ENCODE measurements at regions not wholly inside any gene's neighbourhood (a gene's known extent, or its start where the extent isn't known, plus 50 kb on each side); places are given as distances from the start of the nearest gene placed in this dataset.
A peak's percentile ranks its signal among the peaks of the same experiment; 100 is the strongest.
"Not testable (repeated sequence)": the region's sequence is repeated elsewhere in the genome, so short reads cannot be mapped to it uniquely, and the experiment has no call there.

DNA sequence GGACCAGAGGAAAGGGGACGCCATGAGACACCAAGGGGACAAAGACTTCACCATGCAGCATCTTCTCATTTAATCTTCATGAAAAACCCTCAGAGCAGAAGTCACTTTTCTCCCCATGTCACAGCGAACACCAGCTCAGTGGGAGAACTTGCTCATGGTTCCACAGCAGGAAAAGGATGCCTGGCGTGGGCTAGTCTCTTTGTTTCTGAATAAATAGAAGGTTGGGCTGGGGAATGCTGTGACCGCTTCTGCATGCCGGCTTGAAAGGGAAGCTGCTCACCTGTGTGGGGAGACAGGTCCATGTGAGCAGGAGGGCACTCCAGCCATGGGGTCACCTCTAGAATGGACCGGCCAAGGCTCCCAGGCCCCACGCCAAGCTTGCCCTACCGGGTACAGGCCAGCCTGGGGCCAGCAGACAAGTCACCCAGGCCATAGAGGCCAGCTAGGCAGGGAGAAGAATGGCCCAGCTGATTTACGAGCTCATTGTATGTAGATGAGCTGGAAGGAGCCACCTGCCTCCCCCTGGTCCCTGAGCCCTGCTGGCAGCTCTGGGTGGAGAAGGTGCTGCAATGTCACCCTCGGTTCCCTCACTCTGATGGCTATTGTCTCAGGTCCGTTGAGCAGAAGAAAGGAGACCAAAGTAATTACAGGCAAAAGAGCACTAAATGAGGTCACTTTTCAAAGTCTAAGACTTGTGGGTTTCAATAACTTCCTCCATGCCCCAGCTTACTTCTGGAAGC is 82.0 kb upstream of the PDZD8 start:
- no peak for DNase-seq

DNA sequence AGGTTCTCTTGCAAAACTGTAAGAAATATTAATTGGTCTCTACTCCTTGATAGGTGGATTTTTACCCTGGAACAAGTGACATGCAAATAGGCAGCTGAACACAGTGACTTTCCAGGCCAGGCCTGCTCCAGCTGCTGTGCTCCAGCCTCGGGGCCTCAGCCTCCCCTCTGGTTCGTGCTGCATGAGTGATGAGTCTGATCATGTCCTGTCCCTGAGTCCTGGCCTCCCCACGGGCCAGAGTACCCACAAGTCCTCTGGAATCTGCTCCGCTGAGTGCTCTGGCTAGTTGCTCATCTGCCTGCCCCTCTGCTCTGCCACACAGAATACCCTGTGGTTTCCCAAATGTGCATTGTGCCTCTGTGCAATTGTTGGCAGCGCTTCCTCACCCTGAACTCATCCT is 80.1 kb upstream of the PDZD8 start:
- no peak for DNase-seq

DNA sequence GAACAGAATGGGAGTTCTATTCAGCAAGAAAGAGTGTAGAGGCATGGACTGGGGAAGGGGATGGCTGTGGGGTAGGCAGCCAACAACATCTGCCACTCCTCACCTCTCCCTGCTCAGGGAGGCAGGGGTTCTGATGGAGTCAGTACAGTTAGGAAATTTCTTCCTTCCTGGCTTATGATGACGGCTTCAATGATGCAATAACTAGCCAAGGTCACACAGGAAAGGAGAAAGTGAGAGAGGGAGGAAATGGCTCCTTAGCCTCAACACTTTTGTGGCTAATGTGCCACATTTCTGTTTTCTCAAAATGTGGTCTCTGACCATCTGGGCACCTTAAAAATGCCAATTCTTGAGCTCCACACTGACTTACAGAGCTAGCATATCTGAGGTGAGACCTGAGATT is 79.3 kb upstream of the PDZD8 start:
- peak; percentile 9 for DNase-seq

DNA sequence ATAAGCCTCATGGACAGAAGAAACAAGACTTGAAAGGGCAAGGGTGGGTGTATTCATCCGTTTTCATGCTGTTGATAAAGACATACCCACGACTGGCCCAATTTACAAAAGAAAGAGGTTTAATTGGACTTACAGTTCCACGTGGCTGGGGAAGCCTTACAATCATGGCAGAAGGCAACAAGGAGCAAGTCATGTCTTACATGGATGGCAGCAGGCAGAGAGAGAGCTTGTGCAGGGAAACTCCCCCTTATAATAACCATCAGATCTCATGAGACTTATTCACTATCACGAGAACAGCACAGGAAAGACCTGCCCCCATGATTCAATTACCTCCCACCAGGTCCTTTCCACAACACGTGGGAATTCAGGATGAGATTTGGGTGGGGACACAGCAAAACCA is 78.2 kb upstream of the PDZD8 start:
- DNase-seq, result not testable (repeated sequence)

DNA sequence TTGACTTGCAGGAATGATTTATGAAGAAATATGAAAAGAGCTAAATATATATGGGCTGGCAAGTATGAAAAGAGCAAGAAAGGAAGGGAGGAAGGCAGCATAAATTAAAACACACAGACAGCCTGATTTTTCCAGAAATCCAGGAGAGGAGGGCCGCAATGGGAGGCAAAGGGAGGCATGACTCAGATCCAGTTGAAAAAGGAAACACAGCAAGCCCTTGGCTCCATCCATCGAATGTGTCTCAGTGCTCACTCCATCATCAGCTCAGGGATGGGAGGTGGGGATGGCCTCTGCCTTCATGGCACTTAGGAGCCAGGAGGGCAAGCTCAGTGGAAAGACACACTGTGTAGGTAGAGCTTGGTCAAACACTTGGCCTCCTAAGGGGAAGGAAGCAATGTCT is 75.7 kb upstream of the PDZD8 start:
- DNase-seq, result no peak

DNA sequence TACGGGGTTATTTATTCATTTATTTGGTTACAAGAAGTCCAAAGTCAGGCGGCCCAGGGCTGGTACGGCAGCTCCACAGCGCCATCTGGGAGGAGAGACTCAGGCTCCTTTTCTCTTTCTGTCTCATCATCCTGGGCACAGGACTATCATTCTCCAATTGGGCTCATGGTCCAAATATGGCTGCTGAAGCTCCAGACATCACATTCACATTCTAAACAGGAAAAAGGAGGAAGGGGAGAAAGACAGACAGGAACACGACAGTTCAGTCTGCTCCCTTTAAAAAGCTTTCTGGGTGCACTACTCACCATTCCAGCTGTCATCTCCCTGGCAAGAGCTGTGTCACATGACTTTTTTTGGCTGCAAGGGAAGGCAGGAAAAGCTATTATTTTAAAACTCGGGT is 74.4 kb upstream of the PDZD8 start:
- DNase-seq, result no peak

DNA sequence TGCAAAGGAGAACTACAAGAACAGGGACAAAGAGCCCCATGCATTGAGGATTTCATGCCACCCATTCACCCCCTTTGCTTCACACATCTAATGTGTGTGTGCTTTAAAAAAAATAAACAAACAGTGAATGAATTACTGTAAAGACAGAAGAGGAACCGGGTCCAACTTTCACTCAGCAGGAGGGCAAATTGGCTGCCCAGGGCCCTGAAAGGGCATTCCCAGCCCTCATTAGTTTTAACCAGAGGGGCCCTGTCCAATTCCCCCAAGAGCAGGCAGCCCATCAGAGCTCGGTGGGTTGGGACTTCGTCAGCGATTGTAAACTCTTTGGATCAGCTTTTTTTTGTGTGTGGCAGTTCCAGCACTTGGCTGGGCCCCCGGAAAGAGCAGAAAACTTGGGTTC is 73.6 kb upstream of the PDZD8 start:
- no peak for DNase-seq

DNA sequence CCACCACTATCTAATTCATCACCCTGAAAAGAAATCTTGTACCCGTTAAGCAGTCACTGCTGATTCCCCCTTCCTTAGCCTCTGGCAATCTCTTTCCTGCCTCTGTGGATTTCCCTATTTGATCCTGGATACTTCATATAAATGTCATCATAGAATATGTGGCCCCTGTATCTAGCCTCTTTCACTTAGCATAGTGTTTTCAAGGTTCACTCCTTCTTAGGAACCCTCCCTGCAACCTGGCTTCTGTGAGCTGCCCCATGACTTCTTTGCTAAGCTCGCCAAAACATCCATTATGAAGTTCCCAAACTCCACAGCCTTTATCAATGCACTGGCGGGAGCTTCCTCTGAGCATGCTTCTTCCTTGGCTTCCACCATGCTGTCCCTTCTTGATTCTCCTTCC is 70.8 kb upstream of the PDZD8 start:
- DNase-seq, result no peak

DNA sequence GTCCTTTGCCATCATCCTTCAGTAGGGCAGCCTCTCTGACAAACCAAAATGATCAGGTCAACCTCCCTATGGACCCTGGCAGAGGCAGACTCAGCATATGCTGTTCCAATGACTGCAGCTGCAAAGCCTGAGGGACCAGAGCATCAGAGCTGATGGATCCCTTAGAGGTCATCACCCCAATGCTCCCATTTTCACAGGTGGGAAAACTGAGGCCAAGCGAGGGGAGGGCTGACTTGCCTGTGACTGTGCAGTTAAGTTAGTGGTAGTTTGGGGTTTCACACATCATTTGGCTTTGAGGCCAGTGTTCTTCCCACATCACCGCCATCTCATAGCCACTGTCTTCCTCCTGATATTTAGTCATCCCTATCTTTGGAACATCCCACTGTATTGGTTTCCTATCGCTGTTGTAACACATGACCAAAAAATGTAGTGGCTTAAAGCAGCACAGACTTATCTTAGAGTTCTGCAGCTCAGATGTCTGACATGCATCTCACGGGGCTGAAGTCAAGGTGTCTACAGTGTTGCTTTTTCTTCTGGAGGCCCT is 69.3 kb upstream of the PDZD8 start:
- DNase-seq, result no peak

DNA sequence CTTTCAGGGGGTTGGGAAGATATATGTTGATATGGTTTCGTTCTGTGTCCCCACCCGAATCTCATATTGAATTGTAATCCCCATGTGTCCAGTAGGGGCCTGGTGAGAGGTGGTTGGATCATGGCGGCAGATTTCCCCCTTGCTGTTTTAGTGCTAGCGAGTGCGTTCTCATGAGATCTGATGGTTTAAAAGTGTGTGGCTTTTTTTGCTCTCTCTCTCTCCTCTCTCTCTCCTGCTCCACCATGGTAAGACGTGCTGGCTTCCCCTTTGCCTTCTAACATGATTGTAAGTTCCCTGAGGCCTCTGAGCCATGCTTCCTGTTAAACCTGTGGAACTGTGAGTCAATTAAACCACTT is 68.4 kb upstream of the PDZD8 start:
- DNase-seq, result no peak

DNA sequence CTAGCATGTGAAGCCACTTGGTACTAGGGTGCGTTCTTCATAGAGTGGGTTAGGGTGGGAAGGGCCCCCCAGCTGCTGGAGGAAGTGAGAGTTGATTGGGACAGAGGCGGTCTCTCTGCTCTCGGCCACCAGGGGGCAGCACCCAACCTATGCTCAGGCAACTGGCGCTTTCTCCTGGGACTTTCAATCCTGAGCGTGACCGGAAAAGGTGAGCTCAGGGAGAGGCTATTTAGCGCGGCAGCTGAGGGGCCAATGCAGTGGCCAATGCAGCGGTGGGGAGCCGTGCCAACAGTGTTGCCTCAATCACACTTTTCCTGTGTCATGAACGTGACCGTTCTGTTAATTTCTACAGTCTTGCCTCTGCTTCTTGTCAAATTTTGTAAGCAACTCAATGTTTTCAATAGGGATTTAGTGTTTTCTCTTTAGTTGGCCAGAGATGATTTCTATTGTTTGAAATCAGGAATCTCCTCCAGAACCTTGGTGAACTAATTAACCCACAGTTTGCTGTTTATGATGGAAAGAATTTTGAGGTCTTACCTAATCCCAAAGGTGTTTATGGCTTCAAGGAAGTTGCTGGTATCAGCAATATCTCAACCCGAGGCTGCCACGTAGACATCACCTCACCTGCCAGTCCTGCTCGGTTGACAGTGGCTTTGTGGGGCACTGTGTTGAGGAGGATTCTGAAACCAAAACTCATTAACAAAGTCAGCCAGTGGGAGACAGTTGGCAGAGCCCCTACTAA is 67.9 kb upstream of the PDZD8 start:
- DNase-seq, result no peak

DNA sequence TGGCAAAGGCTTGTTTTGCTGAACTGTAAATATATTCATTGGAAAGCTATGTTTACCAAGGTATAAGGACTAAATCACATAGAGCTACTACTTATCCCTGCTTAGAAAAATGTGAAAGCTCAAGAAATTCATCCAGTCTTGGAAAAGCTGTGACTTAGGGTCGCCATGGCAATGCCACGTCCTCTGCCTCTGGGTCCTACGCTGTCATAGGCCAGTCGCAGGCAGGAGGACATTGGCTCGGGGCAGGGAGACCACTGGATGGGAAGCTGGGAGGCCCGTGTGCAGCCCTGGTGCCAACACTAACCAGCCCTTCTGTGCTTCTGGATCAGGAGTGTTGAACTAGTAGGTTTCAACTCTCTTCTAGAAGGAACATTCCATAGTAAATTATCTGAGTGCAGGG is 67.3 kb upstream of the PDZD8 start:
- DNase-seq, result no peak

DNA sequence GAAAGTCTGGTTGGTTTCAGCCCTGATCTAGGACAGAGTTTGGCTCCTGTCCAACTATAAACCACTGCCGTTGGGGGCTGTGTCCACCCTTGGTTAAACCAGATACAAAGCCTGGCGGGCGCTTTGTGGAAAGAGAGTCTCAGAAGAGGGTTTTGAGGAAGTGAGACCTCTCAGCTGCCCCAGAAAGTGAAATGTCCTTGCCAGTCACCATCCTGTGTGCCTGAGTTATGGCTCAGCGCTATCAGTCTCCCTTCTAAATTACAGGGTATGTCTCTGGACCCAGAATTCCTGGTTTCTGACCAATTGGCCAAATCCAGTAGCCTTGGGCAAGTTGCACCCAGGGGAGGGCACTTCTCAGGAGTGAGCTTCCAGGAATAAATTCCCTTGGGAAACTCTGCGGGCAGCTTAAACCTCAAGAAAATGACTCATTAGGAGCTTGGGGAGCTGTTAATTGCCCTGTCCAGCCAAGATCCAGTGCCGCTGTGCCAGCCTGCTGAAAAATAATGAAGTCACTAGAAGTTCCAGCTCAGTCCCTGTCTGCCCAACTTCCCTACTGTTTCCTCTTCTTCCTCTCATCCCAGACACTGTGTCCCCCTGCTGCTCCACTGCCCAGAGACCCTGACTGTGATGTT is 66.7 kb upstream of the PDZD8 start:
- DNase-seq, result peak; percentile 91

DNA sequence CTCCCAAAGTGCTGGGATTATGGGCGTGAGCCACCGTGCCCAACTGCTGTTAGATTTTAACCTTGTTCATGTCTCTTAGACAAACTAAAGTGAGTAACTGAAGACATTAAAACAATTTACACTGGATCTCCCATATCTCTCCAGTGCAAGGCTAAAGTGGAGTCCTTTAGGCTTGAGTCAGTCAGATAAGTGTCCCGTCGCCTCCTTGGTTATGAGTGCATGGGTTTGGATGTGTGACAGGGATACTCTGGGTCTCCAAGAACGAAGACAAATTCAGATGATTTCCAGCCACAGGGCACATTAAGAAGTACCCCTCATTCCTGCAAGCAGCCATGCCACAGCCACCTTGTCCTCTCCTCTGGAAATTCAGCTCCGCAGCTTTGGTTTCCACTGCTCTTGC is 66.1 kb upstream of the PDZD8 start:
- DNase-seq, result no peak

DNA sequence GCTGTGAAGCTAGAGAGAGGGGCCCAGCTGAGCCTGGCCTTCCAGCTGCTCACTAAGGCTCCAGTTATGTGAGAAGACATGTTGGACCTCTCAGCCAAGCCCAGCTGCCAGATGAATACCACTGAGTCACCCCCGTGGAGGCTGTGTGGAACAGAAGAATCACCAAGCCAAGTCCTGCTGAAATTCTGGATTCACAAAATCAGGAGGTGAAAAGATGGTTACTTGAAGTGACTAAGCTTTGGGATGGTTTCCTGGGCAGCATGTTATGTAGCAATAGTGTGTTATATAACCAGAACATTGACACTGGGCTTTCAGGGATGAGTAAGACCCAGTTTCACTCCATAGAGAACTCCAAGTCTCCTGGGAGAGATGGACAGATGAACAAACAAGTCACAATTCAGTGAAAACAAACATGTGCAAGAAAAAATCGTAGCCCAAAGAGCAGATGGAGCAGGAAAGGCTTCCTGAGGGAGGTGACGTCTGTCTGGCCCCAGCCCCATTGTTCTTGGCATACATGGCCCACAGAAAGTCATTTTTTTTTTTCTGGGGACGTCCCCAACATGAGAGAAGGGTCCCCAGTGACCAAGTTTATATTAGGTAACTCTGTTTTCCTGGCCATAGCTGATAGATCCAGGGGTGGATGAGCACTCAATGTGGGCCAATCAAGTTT is 64.1 kb upstream of the PDZD8 start:
- peak; percentile 69 for DNase-seq

DNA sequence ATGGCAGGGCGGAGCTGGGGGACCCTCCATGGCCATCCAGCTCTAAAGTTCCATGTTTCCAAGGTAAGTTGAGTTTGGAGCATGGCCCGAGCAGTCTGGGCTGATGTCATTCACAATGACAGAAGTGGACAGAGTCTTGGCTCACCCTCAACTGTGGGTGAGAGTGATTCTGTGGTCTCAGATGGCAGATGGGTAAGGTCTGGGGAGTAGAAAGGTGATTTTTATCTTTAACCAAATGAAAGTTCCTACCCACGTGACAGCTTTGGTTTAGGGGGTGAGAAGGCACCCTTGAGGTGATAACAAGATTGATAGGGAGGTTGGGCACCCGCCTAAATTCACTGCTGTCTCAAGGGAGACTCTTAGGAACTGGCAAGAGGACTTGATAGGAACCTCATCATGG is 57.6 kb upstream of the PDZD8 start:
- no peak for DNase-seq

DNA sequence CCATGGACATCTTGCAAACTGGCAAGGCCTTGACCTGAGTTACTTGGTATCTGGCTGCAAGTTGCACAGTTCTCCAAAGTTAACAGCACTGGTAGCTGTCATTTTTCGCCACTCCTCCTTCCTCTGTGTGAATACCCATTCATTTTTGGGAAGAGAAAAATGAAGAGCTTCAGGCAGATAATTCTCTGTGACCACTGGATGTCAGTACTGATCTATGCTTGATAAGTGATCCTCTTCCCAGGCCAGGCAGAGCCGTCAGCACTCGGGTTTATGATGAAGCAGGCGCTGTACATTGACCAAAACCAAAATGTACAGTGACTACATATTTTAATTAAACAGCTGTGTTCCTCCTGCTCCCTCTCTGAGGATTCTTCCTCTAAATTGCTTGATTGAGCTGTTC is 55.9 kb upstream of the PDZD8 start:
- no peak for DNase-seq

DNA sequence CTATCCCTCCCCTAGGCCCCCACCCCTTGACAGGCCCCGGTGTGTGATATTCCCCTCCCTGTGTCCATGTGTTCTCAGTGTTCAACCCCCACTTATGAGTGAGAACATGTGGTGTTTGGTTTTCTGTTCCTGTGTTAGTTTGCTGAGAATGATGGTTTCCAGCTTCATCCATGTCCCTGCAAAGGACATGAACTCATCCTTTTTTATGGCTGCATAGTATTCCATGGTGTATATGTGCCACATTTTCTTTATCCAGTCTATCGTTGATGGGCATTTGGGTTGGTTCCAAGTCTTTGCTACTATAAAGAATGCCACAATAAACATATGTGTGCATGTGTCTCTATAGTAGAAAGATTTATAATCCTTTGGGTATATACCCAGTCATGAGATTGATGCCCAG is 55.3 kb upstream of the PDZD8 start:
- DNase-seq, result not testable (repeated sequence)

DNA sequence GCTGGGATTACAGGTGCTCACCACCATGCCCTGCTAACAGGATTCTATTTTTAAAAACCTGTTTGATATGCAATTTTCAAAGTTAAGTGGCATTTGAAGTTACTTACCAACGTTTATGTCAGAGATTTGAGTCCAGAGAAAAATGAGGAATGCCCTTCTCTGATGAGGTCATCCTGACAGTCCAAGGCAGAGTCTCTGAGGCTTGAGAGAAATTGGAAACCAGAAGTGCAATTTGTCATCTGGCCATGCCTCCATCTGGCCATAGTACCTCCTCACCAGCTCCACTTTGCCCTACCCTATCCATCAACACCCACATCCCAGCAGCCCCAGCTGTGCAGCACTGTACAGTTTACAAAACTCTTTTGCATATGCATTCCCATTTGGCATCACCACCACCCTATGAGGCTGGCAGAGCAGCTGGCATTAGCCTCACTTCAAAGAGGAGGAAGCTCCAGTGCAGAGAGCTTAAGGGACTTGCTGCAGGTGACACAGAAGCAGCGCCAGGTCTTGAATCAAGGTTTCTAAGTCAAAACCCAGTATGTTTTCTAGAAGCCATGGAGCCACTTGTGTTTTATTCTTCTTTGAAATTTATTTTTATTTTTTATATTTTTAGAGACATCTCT is 54.5 kb upstream of the PDZD8 start:
- DNase-seq, result no peak

DNA sequence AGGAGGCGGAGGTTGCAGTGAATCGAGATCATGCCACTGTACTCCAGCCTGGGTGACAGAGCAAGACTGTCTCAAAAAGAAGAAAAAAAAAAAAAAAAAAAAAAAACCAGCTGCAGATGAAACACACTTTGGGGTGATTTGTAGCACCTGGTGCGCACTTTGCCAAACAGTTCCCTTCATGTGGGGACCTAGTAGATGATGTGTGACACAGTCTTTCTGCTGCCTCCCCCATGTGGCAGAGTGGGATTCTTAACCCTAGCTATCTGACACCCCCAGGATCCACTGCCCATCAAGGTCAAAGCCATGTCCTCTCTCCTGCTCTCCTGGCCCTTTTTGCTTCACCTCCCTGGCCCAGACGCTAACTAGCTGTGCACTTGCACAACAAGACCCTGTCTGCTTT is 52.1 kb upstream of the PDZD8 start:
- no peak for DNase-seq

DNA sequence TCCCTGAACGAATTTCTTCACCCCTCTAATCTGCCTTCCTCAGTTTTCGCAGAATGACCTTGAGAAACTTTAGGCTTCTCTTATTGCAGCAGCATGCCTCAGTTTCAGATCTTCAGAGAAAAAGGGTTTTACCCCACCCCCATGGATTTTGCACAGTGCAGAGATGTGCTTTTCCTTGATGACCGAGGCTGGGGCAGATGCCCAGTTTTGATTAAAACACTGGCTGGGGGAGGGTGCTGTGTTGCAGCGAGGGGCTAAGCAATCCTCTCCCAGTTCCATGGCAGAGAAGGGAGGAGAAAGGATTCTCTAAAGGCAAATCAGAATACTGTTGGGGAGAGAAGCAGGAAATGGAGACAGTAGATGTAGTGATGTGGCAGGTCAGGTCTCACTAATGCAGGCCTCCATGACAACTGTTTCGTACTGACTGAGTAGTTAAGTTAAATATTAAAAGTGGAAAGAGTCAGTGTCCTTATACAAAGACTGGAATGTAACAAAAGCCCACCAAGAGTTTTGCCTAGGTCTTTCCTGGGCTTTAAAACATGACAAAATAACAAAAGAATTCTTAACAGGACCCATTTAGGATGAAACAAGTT is 50.8 kb upstream of the PDZD8 start:
- DNase-seq, result no peak

DNA sequence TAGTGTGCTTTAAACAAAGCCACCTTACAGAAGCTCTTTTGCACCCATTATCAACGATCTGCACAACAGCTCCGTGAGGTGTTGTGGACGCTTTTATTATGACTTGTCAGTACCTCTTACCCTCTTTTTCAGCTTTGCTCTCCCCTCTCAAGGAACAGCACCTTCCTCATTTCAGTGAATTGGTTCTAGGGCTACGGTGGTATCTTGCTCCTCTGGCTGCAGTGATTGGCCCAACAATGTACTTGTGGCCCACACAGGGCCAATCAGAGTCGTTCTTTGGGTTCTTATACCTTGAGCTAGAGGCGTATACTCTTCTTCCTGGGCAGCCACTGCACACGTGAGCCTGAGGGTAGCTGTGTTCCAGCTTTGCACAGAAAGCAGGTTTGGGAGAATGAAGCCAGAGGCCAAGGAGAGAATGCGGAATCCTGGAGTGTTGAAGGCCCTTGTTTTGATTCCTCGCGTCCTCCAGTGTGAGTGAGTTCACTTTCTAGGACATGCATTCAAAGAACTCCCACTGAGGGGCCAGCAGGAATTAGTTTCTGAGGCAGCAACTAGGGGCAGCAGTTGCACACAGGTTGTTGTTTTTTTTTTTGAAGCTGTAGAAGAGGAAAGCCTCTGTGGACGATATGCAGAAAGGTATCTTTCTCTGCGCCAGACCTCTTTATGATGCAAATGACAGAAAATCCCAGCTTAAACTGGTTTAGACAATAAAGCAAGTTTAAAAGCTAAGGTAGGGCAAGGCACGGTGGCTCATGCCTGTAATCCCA is 49.8 kb upstream of the PDZD8 start:
- no peak for DNase-seq
